ENCODE measurements at regions not wholly inside any gene's neighbourhood (a gene's known extent, or its start where the extent isn't known, plus 50 kb on each side); places are given as distances from the start of the nearest gene placed in this dataset.

- Histone ChIP-seq H3K36me3 (no peaks in the 10 kb centered on the region), H3K9me3 (no peaks in the 10 kb centered on the region), H3K4me3 (no peak overlapping the region), H3K4me1 (no peaks in the 10 kb centered on the region), H3K27me3 (no peaks in the 10 kb centered on the region), H3K27ac (no peak overlapping the region)
- DNase-seq (no peak), ATAC-seq (no peak)
- intact Hi-C loops (cut with DNase I): no loop called here
- TF ChIP-seq, protein P1, sequence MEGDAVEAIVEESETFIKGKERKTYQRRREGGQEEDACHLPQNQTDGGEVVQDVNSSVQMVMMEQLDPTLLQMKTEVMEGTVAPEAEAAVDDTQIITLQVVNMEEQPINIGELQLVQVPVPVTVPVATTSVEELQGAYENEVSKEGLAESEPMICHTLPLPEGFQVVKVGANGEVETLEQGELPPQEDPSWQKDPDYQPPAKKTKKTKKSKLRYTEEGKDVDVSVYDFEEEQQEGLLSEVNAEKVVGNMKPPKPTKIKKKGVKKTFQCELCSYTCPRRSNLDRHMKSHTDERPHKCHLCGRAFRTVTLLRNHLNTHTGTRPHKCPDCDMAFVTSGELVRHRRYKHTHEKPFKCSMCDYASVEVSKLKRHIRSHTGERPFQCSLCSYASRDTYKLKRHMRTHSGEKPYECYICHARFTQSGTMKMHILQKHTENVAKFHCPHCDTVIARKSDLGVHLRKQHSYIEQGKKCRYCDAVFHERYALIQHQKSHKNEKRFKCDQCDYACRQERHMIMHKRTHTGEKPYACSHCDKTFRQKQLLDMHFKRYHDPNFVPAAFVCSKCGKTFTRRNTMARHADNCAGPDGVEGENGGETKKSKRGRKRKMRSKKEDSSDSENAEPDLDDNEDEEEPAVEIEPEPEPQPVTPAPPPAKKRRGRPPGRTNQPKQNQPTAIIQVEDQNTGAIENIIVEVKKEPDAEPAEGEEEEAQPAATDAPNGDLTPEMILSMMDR (IDR thresholded peaks at IDR 0.05): no peak
Observed at GRCh38 chr10:10389182-10389581, 628.5 kb upstream of the CELF2 start.

DNA sequence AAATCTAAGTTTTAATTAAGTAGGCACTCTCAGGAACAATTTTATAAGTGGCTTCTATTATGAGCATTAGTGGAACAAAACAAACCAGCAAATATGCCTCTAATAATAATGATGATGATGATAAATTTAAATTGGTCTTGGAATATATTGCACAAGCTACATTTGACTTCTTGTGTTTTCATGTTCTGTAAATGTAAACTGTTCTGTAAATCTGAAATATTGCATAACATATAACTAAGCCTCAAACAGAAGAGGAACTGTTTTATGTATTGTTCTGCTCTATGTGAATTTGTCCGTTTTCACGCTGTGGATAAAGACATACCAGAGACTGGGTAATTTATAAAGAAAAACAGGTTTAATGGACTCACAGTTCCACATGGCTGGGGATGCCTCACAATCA, 625.2 kb upstream of the CELF2 start:
- TF ChIP-seq, protein P1 (IDR thresholded peaks at IDR 0.05): no peak
- Histone ChIP-seq H3K4me1 (no peaks in the 10 kb centered on the region), H3K36me3 (no peaks in the 10 kb centered on the region), H3K27me3 (no peaks in the 10 kb centered on the region), H3K4me3 (no peak overlapping the region), H3K27ac (no peak overlapping the region), H3K9me3 (no peaks in the 10 kb centered on the region)
- DNase-seq (peak in 2 of 4 donors; percentile 24 to 47), ATAC-seq (no peak)
- intact Hi-C loops (cut with DNase I): no loop called here

GRCh38 chr10:10394933-10395658, 622.6 kb upstream of the CELF2 start:
- ATAC-seq (no peak), DNase-seq (no peak)
- intact Hi-C loops (cut with DNase I): no loop called here

GRCh38 chr10:10396601-10397000, 621.1 kb upstream of the CELF2 start:
- H3K4me3 ChIP-seq: no peak overlapping the region
- DNase-seq: no peak
- intact Hi-C loops (cut with DNase I): no loop called here

More at GRCh38 chr10:10394933-10395658, 622.6 kb upstream of the CELF2 start:
- H3K4me3 ChIP-seq: no peak overlapping the region
- no peaks in the 10 kb centered on the region for H3K4me1 ChIP-seq
- TF ChIP-seq, protein P1 (IDR thresholded peaks at IDR 0.05): no peak
- no peaks in the 10 kb centered on the region for H3K36me3 ChIP-seq
- H3K27me3 ChIP-seq: no peaks in the 10 kb centered on the region
- H3K9me3 ChIP-seq: no peaks in the 10 kb centered on the region
- no peak overlapping the region for H3K27ac ChIP-seq

DNA sequence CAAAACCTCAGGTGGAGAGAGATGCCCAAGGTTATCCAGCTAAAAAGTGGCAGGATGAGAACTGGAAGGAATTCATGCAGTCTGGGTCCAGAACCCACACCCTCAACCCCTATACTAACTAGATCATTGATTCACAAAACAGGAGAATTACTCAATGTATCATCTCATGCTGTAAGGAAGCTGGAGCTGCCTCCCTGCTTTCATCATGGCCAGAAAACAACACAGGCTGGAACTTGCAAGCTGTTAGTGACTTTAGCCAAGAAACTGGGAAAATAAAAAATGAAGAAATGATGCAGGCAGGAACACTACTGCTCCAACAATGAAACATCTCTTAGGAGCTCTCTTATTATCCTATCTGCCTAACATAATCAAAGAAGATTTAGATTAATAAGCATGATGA, 619.8 kb upstream of the CELF2 start:
- ATAC-seq: no peak
- Histone ChIP-seq H3K36me3 (no peaks in the 10 kb centered on the region), H3K27me3 (no peaks in the 10 kb centered on the region), H3K4me1 (no peaks in the 10 kb centered on the region), H3K27ac (no peak overlapping the region), H3K4me3 (no peak overlapping the region), H3K9me3 (no peaks in the 10 kb centered on the region)
- TF ChIP-seq, protein P1 (IDR thresholded peaks at IDR 0.05): no peak
- intact Hi-C loops (cut with DNase I): no loop called here
- DNase-seq: no peak

More at GRCh38 chr10:10396601-10397000, 621.1 kb upstream of the CELF2 start:
- Histone ChIP-seq H3K4me1 (no peaks in the 10 kb centered on the region), H3K27me3 (no peaks in the 10 kb centered on the region), H3K36me3 (no peaks in the 10 kb centered on the region), H3K9me3 (no peaks in the 10 kb centered on the region), H3K27ac (no peak overlapping the region)
- ATAC-seq: no peak
- TF ChIP-seq, protein P1 (IDR thresholded peaks at IDR 0.05): no peak
